ENCODE measurements at regions not wholly inside any gene's neighbourhood (a gene's known extent, or its start where the extent isn't known, plus 50 kb on each side); places are given as distances from the start of the nearest gene placed in this dataset.

DNA sequence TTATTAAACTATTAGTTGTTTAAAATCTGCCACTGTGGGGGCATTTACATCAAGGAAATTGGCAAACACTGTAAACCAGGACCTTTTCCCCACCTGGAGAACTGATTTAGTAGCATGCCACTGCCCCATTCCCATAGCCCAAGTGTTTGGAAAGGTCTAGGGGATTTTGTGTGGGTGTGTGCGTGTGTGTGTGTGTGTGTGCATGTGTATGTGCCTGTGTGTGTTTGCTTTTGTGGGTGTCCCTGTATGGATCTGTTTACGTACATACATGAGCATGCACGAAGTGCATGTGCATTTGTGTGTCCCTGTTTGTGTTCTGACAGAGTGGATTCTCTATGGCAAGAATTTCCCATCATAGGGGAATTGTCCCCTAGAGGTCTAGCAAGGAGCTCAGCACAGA lies 62.7 kb upstream of the LMO1 start:
- in situ Hi-C loops (cut with HindIII; ENCODE audit: low sequenced_read_pairs), result no loop called here
- DNase-seq (ENCODE audit: low read depth, low spot score), result no peak
- H3K4me3 ChIP-seq (ENCODE audit: low read depth, low read length), result no peak overlapping the region
- no peak for TF ChIP-seq CTCF (IDR thresholded peaks at IDR 0.05; ENCODE audit: low read depth, low read length)

GRCh38 chr11:8325591-8326304 lies 62.1 kb upstream of the LMO1 start:
- no peak for TF ChIP-seq CTCF (IDR thresholded peaks at IDR 0.05; ENCODE audit: low read depth, low read length)
- DNase-seq (ENCODE audit: low read depth, low spot score), result no peak
- no peak overlapping the region for H3K4me3 ChIP-seq (ENCODE audit: low read depth, low read length)
- in situ Hi-C loops (cut with HindIII; ENCODE audit: low sequenced_read_pairs), result no loop called here

DNA sequence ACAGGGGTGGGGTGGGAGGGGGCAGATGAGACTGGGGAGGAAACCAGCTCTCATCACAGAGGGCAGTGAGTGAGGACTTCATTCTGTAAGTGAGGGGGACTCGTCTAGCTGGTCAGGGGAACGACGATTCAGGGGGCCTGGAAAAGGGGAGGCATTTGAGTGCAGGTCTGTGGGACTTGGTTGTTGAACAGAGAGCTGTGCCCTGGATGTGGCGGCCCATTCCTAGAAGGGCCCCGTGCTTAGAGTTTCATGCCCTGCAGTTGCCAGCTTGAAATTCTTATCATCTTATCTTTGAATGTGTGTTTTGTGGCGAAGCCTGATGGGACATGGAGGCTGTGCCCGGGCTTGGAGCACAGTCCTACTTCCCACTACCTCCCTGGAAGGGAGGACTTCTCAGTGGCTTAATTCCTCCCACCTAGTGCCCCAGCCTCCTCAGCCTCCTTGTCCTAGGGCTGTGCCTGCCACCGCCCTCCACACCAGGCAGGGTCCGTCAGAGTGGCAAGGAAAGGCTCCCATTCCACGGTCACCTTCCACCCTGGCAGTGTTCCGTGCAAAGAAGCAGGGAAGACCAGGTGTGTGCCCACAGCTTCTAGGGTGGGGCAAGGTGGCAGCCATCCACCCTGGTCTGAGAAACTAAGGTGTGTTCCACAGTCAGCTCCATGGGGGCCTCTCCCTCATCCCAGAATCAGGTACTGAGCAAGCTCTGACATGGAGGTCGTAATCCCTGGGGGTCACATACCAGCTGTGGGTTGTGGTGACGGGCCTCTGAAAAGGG lies 59.7 kb upstream of the LMO1 start:
- in situ Hi-C loops (cut with HindIII; ENCODE audit: low sequenced_read_pairs), result no loop called here
- H3K4me3 ChIP-seq (ENCODE audit: low read depth, low read length), result no peak overlapping the region
- TF ChIP-seq CTCF (IDR thresholded peaks at IDR 0.05; ENCODE audit: low read depth, low read length), result no peak
- no peak for DNase-seq (ENCODE audit: low read depth, low spot score)

DNA sequence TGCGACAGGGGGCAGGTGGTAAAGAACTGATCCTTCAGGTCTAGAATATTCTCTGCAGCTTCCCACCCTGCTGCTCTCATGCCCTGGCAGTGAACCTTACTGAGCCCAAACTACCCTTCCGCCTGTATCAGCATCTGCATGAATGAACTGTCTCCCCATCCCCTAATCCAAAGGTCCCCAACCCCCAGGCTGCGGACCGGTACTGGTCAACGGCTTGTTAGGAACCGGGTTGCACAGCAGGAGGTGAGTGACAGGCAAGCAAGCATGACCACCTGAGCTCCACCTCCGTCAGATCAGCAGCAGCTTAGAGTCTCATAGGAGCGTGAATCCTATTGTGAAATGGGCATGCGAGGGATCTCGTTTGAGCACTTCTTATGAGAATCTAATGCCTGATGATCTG lies 58.2 kb upstream of the LMO1 start:
- in situ Hi-C loops (cut with HindIII; ENCODE audit: low sequenced_read_pairs), result no loop called here

GRCh38 chr11:8320076-8320475 lies 56.4 kb upstream of the LMO1 start:
- TF ChIP-seq CTCF (IDR thresholded peaks at IDR 0.05; ENCODE audit: low read depth, low read length), result no peak
- in situ Hi-C loops (cut with HindIII; ENCODE audit: low sequenced_read_pairs), result no loop called here
- DNase-seq (ENCODE audit: low read depth, low spot score), result no peak
- H3K4me3 ChIP-seq (ENCODE audit: low read depth, low read length), result no peak overlapping the region

More for the DNA sequence above, 58.2 kb upstream of the LMO1 start:
- no peak overlapping the region for H3K4me3 ChIP-seq (ENCODE audit: low read depth, low read length)
- no peak for TF ChIP-seq CTCF (IDR thresholded peaks at IDR 0.05; ENCODE audit: low read depth, low read length)
- no peak for DNase-seq (ENCODE audit: low read depth, low spot score)

DNA sequence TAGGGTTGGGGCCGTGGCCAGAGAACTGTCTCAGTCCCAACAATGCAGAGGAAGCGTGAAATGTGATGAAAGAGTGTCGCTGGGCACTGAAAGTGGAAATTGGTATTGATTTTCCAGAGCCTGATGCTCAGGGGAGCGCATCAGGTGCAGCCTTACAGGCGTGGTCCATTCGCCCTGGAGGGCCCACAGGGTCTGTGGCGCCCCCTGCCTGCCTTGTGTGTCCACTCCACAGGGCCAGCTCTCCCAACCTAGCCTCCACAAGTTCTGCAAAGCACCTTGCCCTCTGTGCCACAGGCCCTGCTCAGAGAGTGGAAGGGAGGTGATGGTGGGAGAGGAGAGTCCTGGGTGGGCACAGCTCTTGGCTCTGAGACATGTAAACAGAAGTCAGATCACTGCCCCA lies 54.9 kb upstream of the LMO1 start:
- DNase-seq (ENCODE audit: low read depth, low spot score), result no peak
- no peak overlapping the region for H3K4me3 ChIP-seq (ENCODE audit: low read depth, low read length)
- no peak for TF ChIP-seq CTCF (IDR thresholded peaks at IDR 0.05; ENCODE audit: low read depth, low read length)
- in situ Hi-C loops (cut with HindIII; ENCODE audit: low sequenced_read_pairs), result no loop called here

Measured in astrocyte of the spinal cord (primary cell).